OCI-LY1 (cell line): ENCODE measurements at regions not wholly inside any gene's neighbourhood (a gene's known extent, or its start where the extent isn't known, plus 50 kb on each side); places are given as distances from the start of the nearest gene placed in this dataset.

ENCODE experiments used
- H2AFZ ChIP-seq: fragments of 200-600 bp; sonication (generic), shearing (Covaris generic); 2 replicates; pipeline ENCODE4 v1.6.0; 2014; ENCODE audit warnings: antibody characterized with exemption, mild to moderate bottlenecking, low read length
- H3F3A ChIP-seq: fragments of 200-600 bp; sonication (generic), shearing (Covaris generic); 2 replicates; pipeline ENCODE4 v1.6.0; 2014; ENCODE audit warnings: mild to moderate bottlenecking, antibody characterized with exemption, low read length, moderate library complexity; ENCODE audit not compliant: insufficient read depth
- H3K27ac ChIP-seq: fragments of 200-600 bp; sonication (generic); 2 replicates; pipeline ENCODE4 v1.5.1; 2014; ENCODE audit warnings: low read length, mixed run types, mild to moderate bottlenecking, low read depth; ENCODE audit not compliant: poor library complexity, severe bottlenecking
- H3K27me3 ChIP-seq: fragments of 200-600 bp; sonication (generic); 2 replicates; pipeline ENCODE4 v1.6.0; 2014; ENCODE audit warnings: antibody characterized with exemption, mild to moderate bottlenecking, low read length, moderate library complexity; ENCODE audit not compliant: insufficient read depth
- H3K36me3 ChIP-seq: fragments of 200-600 bp; sonication (generic); 2 replicates; pipeline ENCODE4 v1.6.1; 2014; ENCODE audit warnings: mild to moderate bottlenecking, antibody characterized with exemption, low read length, moderate library complexity, mixed read lengths; ENCODE audit not compliant: insufficient read depth
- H3K4me1 ChIP-seq: fragments of 200-600 bp; sonication (generic); 2 replicates; pipeline ENCODE4 v1.5.1; 2014; ENCODE audit warnings: mild to moderate bottlenecking, low read length, moderate library complexity; ENCODE audit not compliant: insufficient read depth, severe bottlenecking
- H3K4me2 ChIP-seq: fragments of 200-600 bp; sonication (generic), shearing (Covaris generic); 2 replicates; pipeline ENCODE4 v1.6.1; 2014; ENCODE audit warnings: low read length
- H3K4me3 ChIP-seq: fragments of 200-600 bp; sonication (generic); 2 replicates; pipeline ENCODE4 v1.5.1; 2014; ENCODE audit warnings: low read length, low read depth, mild to moderate bottlenecking, mixed read lengths; ENCODE audit not compliant: poor library complexity, severe bottlenecking
- H3K79me2 ChIP-seq: fragments of 200-600 bp; shearing (Covaris generic); 2 replicates; pipeline ENCODE4 v1.6.1; 2016; ENCODE audit warnings: mixed run types, low read length, mixed read lengths; ENCODE audit not compliant: insufficient read depth
- H3K9ac ChIP-seq: fragments of 200-600 bp; sonication (generic), shearing (Covaris generic); 2 replicates; pipeline ENCODE4 v1.6.1; 2014; ENCODE audit warnings: mild to moderate bottlenecking, low read length, mixed read lengths
- H3K9me2 ChIP-seq: fragments of 200-600 bp; sonication (generic), shearing (Covaris generic); 2 replicates; pipeline ENCODE4 v1.6.1; 2014; ENCODE audit warnings: low read depth, mild to moderate bottlenecking, low read length, mixed read lengths
- H3K9me3 ChIP-seq: fragments of 200-600 bp; shearing (Covaris generic); 2 replicates; pipeline ENCODE4 v1.6.1; 2014; ENCODE audit warnings: low read length, mixed read lengths
- H4K20me1 ChIP-seq: fragments of 200-600 bp; sonication (generic), shearing (Covaris generic); 2 replicates; pipeline ENCODE4 v1.6.0; 2016; ENCODE audit warnings: mild to moderate bottlenecking, low read length; ENCODE audit not compliant: insufficient read depth
- EZH2 ChIP-seq: fragments of 200-600 bp; sonication (generic), shearing (Covaris generic); IDR thresholded peaks from 2 replicates; pipeline ENCODE4 v1.8.0; 2017; ENCODE audit warnings: borderline replicate concordance, mixed run types, mild to moderate bottlenecking, antibody characterized with exemption, low read length, moderate library complexity, mixed read lengths
- TF ChIP-seq, protein P1 (sequence below): fragments of 200-600 bp; sonication (generic), shearing (Covaris generic); IDR thresholded peaks from 2 replicates; pipeline ENCODE4 v1.5.1; 2017; ENCODE audit warnings: mild to moderate bottlenecking, antibody characterized with exemption, low read length, moderate library complexity, mixed read lengths

DNA sequence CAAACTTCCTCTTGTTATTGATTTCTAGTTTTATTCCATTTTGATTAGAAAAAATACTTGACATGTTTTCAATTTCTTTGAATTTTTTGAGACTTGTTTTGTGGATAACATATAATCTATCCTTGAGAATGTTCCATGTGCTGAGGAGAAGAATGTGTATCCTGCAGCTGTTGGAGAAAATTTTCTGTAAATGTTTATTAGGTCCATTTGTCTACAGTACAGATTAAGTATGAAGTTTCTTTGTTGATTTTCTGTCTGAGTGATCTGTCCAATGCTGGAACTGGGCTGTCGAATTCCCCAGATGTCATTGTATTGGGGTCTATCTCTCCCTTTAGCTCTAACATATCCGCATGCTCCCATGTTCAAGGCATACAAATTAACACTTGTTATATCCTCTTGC lies 251.2 kb downstream of the CSNK1G3 start:
- Histone ChIP-seq H3F3A (no peaks in the 10 kb centered on the region), H3K9me3 (no peaks in the 10 kb centered on the region), H2AFZ (no peak overlapping the region)

DNA sequence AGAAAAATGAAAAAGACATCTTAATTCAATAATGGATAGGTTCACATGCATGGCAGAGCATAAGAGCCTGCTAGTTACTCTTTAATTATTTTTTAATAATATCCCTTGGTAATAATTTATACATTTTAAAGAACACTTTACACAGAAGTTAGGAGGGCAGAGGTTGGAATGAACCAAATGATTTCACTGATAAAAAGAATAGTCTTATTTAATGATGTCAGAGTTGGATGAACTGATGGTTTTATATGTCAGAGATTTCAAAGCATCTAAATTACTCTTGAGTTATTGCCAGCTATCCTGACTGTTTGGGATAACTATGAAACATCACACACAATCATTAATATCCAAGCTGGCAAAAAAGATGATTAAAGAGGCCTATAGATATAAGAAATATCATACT lies 244.8 kb downstream of the CSNK1G3 start:
- no peak overlapping the region for H3K9ac ChIP-seq
- no peaks in the 10 kb centered on the region for H4K20me1 ChIP-seq

More for the DNA sequence above, 251.2 kb downstream of the CSNK1G3 start:
- Histone ChIP-seq H3K36me3 (no peaks in the 10 kb centered on the region), H3K4me1 (no peaks in the 10 kb centered on the region), H3K27me3 (no peaks in the 10 kb centered on the region), H3K4me2 (no peak overlapping the region), H3K4me3 (no peak overlapping the region), H3K9me2 (no peaks in the 10 kb centered on the region), H3K9ac (no peak overlapping the region), H3K27ac (no peak overlapping the region), H4K20me1 (no peaks in the 10 kb centered on the region), H3K79me2 (no peaks in the 10 kb centered on the region)
- no peak for TF ChIP-seq EZH2
- TF ChIP-seq, protein P1, sequence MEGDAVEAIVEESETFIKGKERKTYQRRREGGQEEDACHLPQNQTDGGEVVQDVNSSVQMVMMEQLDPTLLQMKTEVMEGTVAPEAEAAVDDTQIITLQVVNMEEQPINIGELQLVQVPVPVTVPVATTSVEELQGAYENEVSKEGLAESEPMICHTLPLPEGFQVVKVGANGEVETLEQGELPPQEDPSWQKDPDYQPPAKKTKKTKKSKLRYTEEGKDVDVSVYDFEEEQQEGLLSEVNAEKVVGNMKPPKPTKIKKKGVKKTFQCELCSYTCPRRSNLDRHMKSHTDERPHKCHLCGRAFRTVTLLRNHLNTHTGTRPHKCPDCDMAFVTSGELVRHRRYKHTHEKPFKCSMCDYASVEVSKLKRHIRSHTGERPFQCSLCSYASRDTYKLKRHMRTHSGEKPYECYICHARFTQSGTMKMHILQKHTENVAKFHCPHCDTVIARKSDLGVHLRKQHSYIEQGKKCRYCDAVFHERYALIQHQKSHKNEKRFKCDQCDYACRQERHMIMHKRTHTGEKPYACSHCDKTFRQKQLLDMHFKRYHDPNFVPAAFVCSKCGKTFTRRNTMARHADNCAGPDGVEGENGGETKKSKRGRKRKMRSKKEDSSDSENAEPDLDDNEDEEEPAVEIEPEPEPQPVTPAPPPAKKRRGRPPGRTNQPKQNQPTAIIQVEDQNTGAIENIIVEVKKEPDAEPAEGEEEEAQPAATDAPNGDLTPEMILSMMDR: no peak

DNA sequence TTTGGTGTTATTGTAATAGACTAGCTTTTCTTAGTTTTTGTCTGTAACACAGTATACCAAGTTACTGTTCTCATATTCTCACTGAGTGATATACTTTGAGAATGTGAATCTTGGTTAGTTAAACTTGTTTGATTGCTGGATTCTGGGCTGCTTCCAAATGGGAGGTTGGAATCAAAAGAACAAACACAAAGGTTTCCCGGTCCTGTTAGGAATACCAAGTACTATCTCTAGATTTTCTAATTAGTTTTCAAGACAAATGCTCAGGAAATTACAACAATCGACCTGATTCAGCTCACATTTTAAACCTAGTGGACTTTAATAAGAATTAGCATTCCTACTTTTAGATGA lies 244.3 kb downstream of the CSNK1G3 start:
- no peaks in the 10 kb centered on the region for H3K27me3 ChIP-seq
- no peaks in the 10 kb centered on the region for H3K9me2 ChIP-seq
- no peak for TF ChIP-seq EZH2
- TF ChIP-seq, protein P1: no peak
- peaks cover 5% of the 10 kb centered on the region for H3K4me1 ChIP-seq
- H3F3A ChIP-seq: no peaks in the 10 kb centered on the region
- H3K4me2 ChIP-seq: no peak overlapping the region
- H3K4me3 ChIP-seq: no peak overlapping the region
- H3K79me2 ChIP-seq: no peaks in the 10 kb centered on the region
- H3K9me3 ChIP-seq: no peaks in the 10 kb centered on the region
- H3K36me3 ChIP-seq: no peaks in the 10 kb centered on the region
- no peak overlapping the region for H3K9ac ChIP-seq
- no peaks in the 10 kb centered on the region for H4K20me1 ChIP-seq
- 0 out of 2 replicates have a peak overlapping the region, but pooled peaks have one; percentile 73 for H2AFZ ChIP-seq
- H3K27ac ChIP-seq: no peak overlapping the region

More for the DNA sequence above, 244.8 kb downstream of the CSNK1G3 start:
- H3K9me3 ChIP-seq: no peaks in the 10 kb centered on the region
- no peaks in the 10 kb centered on the region for H3K36me3 ChIP-seq
- H3K27ac ChIP-seq: no peak overlapping the region
- H3F3A ChIP-seq: no peaks in the 10 kb centered on the region
- H3K27me3 ChIP-seq: no peaks in the 10 kb centered on the region
- H3K4me2 ChIP-seq: no peak overlapping the region
- no peak overlapping the region for H3K4me3 ChIP-seq
- TF ChIP-seq, protein P1: no peak
- TF ChIP-seq EZH2: no peak
- H2AFZ ChIP-seq: no peak overlapping the region
- no peaks in the 10 kb centered on the region for H3K9me2 ChIP-seq
- no peaks in the 10 kb centered on the region for H3K79me2 ChIP-seq
- peaks cover 5% of the 10 kb centered on the region for H3K4me1 ChIP-seq
